ENCODE measurements at regions not wholly inside any gene's neighbourhood (a gene's known extent, or its start where the extent isn't known, plus 50 kb on each side); places are given as distances from the start of the nearest gene placed in this dataset.
"Not testable (repeated sequence)": the region's sequence is repeated elsewhere in the genome, so short reads cannot be mapped to it uniquely, and the experiment has no call there.

DNA sequence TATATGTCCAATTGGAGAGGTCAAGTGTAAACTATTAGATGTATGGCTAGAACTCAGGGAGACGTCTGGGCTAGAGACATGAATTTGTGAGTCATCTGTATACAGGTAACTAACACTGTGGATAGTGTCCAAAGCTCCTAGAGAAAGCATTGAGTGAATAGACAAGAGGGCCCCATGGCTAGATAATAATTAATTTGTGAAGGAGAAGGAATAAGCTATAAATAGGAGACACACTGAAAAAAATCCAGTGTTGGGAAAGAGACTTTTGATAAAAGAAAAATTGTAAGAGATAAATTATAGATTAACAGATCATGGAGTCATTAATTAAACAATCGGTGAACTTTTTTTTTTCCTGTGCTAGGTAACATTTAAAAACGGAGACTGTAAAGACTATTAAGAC is 326.6 kb upstream of the PRICKLE1 start:
- DNase-seq (ENCODE audit: low spot score): no peak

DNA sequence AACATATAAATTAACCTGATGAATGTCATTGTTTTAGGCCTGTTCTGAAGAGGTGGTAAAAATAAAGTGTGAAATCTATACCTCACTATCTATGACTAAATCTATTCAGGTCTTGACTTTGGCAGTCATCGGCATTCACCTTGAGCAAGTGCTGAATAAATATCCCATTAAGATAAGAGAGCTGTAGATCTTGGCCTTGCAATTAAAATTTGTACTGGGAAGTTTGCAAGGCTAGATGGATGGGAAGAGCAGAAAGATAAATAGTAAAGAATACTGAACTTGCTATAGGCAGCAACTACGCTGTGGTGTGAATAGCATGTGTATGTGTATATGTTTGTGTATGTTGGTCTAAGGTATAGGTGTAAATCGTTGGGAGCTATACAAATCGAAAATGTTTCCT is 325.9 kb upstream of the PRICKLE1 start:
- DNase-seq (ENCODE audit: low spot score): no peak

GRCh38 chr12:42912367-42912766 is 322.8 kb upstream of the PRICKLE1 start:
- no peak for DNase-seq (ENCODE audit: low spot score)

- DNase-seq (ENCODE audit: low spot score): no peak
Measured at GRCh38 chr12:42910656-42911055, 321.1 kb upstream of the PRICKLE1 start.

GRCh38 chr12:42908712-42909111 is 319.2 kb upstream of the PRICKLE1 start:
- DNase-seq (ENCODE audit: low spot score): no peak

DNA sequence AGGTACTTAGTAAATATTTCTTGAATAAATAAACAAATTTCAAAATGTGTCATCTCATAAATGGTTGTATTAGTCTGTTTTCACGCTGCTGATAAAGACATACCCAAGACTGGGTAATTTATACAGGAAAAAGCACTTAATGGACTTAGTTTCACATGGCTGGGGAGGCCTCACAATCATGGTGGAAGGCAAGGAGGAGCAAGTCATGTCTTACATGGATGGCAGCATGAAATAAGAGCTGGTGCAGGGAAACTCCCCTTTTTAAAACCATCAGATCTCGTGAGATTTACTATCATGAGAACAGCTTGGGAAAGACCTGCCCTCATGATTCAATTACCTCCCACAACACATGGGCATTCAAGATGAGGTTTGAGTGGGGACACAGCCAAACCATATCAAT is 317.3 kb upstream of the PRICKLE1 start:
- not testable (repeated sequence) for DNase-seq (ENCODE audit: low spot score)

DNA sequence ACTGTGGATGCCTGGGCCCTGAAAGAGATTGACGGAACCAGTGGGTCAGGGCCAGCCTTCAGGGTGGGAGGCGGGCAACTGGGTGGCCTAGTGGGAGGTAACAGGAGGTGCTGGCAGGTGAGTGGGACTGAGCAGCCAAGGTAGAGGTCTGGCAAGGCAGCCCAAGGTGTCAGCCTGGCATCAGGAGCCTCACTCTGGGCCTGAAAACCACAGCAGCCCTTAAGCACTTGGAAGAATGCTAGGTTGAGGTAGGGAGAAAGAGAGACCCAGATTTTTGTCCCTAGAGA is 315.8 kb upstream of the PRICKLE1 start:
- DNase-seq (ENCODE audit: low spot score): no peak

DNA sequence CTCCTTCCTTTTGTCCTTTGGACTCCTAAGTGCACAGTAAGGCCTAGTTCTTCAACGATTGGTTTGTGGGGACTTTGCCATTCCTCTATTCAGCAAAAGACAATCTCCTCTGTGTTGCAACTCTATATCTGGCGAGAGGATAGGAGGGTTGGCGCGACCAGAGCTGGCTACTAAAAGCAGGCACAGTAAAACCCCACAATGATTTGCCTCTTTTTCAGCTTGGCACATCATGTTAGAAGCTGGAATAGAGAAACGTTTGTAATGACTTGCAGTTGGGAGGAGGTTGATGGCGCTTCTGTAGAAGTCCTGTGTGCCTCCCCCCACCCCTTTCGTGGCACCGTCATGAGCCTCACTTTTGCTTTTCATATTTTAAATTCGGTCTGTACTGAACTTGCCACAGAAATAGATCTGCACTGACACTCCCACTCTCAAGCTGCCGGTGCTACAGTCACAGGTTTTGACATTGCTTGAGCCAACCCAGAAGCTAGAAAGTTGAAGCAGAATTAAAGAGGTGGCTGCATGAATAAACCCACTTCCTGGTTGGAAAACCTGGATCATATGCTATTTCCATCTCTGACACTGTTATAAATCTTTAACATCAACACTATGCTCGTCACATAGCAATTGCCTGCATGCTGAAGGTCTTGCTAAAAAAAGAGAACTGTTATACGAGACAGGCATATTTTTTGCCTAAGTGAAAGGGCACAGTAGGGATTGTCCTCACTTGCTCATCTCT is 315.3 kb upstream of the PRICKLE1 start:
- no peak for DNase-seq (ENCODE audit: low spot score)

GRCh38 chr12:42903736-42904135 is 314.2 kb upstream of the PRICKLE1 start:
- DNase-seq (ENCODE audit: low spot score): no peak

DNA sequence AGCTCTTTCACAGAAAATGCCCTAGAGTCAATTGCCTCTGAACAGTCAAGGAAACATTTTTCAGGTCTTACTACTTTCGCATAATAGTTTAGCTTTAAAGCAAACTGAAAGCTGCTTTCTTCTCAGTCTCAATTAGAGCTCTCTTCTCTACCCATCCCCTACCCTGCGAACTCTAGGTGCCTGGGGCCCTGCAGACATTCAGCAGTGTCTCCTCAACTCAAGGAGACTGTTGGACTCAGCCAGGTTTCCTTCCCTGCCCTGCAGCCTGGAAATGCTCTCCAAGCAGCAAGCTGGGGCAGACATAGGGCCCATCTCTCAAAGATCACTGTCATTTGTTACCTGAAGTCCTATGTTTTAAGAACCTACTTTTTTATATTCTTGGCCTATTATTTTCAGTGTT is 312.5 kb upstream of the PRICKLE1 start:
- DNase-seq (ENCODE audit: low spot score): no peak

DNA sequence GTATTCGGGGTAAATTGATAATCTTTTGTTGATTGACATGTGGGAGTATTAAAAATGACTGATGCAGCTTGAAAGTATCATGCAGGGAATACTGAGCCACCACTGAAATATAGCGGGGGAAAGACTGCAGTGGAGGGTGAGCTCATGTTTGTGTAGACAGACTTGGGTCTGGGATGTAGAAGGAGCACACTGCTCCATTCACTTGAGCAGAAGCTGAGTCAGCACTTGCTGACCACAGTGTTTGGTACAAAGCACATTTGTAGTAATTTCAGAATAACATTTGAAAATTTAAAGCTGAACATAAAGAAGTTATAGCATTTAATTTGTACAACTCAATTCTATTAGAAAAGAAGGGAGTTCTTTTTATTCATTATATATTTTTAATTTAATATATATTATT is 304.3 kb upstream of the PRICKLE1 start:
- no peak for DNase-seq (ENCODE audit: low spot score)

- no peak for DNase-seq (ENCODE audit: low spot score)
Measured at GRCh38 chr12:42892702-42893551, 303.4 kb upstream of the PRICKLE1 start.

DNA sequence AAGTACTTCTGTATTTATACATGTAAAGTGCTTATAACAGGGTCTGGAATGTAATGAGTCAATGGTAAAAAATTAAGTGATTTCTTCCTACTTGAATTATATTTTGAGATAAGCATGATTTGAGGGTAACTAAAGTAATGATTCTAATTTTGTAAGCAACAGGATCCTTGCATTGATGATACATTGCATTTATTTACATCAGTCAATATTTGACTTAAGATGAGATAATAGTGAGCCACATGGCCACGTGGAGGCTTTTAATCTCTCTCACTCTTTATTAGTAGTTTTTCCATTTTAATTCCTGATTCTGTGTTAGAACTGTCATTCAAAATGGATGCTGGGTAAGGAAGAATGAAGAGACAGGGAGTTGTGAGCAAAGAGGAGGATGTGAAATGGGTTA is 298.1 kb upstream of the PRICKLE1 start:
- no peak for DNase-seq (ENCODE audit: low spot score)

GRCh38 chr12:42886160-42886559 is 296.6 kb upstream of the PRICKLE1 start:
- no peak for DNase-seq (ENCODE audit: low spot score)

DNA sequence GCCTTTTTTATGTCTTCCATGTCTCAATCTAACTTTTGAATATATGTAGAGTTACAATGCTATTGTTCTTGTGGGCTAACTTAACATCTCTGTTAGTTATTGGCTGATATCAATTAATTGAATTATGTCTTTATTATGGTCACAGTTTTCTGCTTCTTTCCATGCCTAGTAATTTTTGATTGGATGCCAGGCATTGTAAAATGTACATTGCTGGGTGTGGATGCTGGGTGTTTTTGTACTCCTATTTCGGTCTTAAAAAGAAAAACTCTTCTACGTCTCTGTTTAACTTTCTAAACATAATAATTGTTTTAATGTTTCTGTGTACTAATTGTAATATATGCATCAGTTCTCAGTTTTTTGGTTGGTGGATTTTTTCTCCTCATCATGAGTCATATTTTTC is 296.1 kb upstream of the PRICKLE1 start:
- DNase-seq (ENCODE audit: low spot score): no peak

DNA sequence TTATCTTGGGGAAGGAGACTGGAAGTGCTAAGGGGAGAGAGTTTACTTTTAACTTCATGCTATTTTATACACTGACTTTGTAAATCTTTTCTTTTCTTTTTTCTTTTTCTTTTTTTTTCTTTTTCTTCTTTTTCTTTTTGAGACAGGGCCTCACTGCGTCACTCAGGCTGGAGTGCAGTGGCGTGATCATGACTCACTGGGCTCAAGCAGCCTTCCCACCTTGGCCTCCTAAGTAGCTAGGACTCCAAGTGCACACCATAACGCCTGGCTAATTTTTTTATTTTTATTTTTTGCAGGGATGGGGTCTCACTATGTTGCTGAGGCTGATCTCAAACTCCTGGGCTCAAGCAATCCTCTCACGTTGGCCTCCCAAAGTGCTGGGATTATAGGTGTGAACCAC is 294.6 kb upstream of the PRICKLE1 start:
- no peak for DNase-seq (ENCODE audit: low spot score)

DNA sequence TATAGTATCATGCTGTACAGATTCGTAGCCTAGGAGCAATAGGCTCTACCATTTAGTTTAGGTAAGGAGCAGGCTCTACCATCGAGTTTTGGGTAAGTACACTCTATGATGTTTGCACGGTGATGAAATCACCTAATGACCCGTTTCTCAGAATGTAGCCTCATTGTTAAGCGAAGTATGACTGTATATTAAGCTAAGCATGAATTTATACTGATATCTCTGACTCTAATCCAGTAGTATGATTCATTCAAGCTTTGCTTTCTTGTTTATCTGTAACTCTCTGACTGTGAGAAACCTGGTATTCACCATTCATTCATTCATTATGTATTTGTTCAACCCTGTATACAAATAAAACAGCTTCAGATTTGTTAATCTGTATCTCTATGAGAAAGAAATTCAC is 283.9 kb upstream of the PRICKLE1 start:
- no peak for DNase-seq (ENCODE audit: low spot score)

- no peak for DNase-seq (ENCODE audit: low spot score)
Measured at GRCh38 chr12:42871816-42872215, 282.3 kb upstream of the PRICKLE1 start.

DNA sequence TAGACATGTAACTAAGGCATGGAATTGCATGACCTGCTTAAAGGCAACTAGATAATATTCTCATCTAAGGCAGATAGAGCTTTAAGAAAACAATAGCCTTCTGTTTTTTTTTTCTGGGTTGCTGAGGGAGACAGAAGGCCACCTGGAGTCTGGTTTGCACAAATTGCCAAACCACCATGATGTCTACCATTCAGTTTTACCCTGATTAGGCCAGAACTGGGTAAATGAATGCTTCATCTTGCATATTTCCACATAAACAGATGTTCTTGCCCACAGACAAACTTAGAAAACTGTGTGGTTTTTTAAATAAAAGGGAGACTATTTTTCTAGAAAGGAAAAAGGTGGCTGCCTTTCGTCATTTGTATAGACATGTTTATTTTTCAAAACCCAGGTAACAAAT is 278.7 kb upstream of the PRICKLE1 start:
- no peak for DNase-seq (ENCODE audit: low spot score)

DNA sequence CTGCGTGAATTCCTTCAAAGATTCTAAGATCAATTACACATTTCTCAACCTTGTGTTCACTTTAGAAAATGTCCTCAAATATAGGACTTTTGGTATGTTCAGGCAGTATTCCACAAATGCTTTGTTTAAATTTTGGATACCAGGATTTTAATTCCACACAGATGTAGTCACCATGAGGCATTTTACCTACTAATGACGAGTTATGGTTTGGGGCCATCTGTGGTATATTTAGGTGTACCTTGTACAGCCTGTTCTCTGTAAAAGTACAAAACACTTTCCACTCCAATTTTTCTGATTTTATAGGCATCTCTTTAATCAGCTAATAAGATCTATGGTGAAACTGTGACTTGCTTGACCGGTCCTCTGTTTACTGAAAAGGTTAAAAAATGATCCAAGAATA is 275.7 kb upstream of the PRICKLE1 start:
- no peak for DNase-seq (ENCODE audit: low spot score)

- peak; percentile 37 for DNase-seq (ENCODE audit: low spot score)
Measured at GRCh38 chr12:42862055-42862454, 272.5 kb upstream of the PRICKLE1 start.

DNA sequence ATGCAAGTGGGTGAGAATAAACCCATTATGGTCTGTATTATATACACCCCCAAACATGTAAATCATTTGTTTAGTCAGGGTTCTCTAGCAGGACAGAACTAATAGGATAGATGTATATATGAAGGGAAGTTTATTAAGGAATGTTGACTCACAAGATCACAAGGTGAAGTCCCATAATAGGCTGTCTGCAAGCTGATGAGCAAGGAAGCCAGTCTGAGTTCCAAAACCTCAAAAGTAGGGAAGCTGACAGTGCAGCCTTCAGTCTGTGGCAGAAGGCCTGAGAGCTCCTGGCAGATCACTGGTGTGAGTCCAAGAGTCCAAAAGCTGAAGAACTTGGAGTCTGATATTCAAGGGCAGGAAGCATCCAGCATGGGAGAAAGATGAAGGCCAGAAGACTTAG is 270.8 kb upstream of the PRICKLE1 start:
- not testable (repeated sequence) for DNase-seq (ENCODE audit: low spot score)

GRCh38 chr12:42859612-42860011 is 270.1 kb upstream of the PRICKLE1 start:
- DNase-seq (ENCODE audit: low spot score): no peak

DNA sequence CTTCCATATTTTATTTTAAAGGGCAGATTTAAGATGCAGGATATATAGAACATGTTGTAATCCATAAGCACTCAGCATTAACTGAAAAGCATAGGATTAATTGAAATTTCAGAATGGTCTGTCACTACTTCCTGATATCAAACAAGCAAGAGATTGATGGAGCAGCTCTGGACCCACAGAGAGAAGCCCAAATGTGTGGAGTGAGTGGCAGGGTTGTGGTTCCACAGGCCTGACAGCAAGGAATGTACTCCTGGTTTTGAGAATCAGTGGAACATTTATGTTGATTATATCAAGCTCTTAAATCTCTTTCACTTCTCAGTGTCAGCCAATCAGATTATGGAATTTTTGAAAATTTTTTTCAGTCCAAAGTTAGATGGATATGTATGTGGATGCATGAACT is 267.6 kb upstream of the PRICKLE1 start:
- DNase-seq (ENCODE audit: low spot score): no peak

All from LoVo (cell line).